PC-3 (cell line): ENCODE measurements at regions not wholly inside any gene's neighbourhood (a gene's known extent, or its start where the extent isn't known, plus 50 kb on each side); places are given as distances from the start of the nearest gene placed in this dataset.

ENCODE experiments used
- CTCF ChIP-seq: fragments of 300-600 bp; sonication (generic); conservative IDR thresholded peaks from 2 replicates; pipeline ENCODE4 v1.5.1; 2017; ENCODE audit warnings: antibody characterized with exemption, low read depth, mild to moderate bottlenecking, low read length
- EZH2 ChIP-seq: fragments of 300-600 bp; sonication (generic); IDR thresholded peaks from one replicate; pipeline ENCODE4 v1.6.1; 2017; ENCODE audit warnings: antibody characterized with exemption, mild to moderate bottlenecking, low read length; ENCODE audit not compliant: unreplicated experiment
- EZH2phosphoT487 ChIP-seq: fragments of 300-600 bp; sonication (generic); IDR thresholded peaks from 2 replicates; pipeline ENCODE4 v1.6.1; 2018; ENCODE audit warnings: mild to moderate bottlenecking, antibody characterized with exemption, low read length, borderline replicate concordance

GRCh38 chr14:62303437-62303836 is 541.2 kb downstream of the SNAPC1 start:
- TF ChIP-seq CTCF (no peak), EZH2 (no peak), EZH2phosphoT487 (no peak)
